ENCODE measurements at regions not wholly inside any gene's neighbourhood (a gene's known extent, or its start where the extent isn't known, plus 50 kb on each side); places are given as distances from the start of the nearest gene placed in this dataset.

DNA sequence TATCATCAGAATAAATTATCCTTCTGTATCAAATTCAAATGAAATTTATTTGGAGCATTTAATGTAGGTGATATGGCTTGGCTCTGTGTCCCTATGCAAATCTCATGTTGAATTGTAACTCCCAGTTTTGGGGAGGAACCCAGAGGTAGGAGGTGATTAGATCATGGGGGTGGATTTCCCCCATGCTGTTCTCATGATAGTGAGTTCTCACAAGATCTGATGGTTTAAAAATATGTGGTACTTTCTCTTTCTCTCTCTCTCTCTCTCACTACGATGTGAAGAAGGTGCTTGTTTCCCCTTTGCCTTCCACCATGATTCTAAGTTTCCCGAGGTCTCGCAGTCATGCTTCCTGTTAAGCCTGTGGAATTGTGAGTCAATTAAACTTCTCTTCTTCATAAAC, 678.4 kb upstream of the RGMB start:
- Histone ChIP-seq H3K27ac (no peak overlapping the region), H3K4me1 (no peaks in the 10 kb centered on the region), H3K4me3 (no peak overlapping the region), H3K9me3 (no peaks in the 10 kb centered on the region), H3K36me3 (no peaks in the 10 kb centered on the region), H3K27me3 (no peaks in the 10 kb centered on the region)
- TF ChIP-seq POLR2A (IDR thresholded peaks at IDR 0.05) = no peak
- TF ChIP-seq, protein P1, sequence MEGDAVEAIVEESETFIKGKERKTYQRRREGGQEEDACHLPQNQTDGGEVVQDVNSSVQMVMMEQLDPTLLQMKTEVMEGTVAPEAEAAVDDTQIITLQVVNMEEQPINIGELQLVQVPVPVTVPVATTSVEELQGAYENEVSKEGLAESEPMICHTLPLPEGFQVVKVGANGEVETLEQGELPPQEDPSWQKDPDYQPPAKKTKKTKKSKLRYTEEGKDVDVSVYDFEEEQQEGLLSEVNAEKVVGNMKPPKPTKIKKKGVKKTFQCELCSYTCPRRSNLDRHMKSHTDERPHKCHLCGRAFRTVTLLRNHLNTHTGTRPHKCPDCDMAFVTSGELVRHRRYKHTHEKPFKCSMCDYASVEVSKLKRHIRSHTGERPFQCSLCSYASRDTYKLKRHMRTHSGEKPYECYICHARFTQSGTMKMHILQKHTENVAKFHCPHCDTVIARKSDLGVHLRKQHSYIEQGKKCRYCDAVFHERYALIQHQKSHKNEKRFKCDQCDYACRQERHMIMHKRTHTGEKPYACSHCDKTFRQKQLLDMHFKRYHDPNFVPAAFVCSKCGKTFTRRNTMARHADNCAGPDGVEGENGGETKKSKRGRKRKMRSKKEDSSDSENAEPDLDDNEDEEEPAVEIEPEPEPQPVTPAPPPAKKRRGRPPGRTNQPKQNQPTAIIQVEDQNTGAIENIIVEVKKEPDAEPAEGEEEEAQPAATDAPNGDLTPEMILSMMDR (IDR thresholded peaks at IDR 0.05 in 4 of 5, conservative IDR thresholded peaks at IDR 0.05 in 1 of 5) = no peak
- intact Hi-C loops (cut with DNase I; ENCODE audit: low total_unique reads) = no loop called here
- ATAC-seq = no peak
- no peak for DNase-seq
- in situ Hi-C loops (cut with MboI; ENCODE audit: low sequenced_read_pairs in 4 of 4) = no loop called here

DNA sequence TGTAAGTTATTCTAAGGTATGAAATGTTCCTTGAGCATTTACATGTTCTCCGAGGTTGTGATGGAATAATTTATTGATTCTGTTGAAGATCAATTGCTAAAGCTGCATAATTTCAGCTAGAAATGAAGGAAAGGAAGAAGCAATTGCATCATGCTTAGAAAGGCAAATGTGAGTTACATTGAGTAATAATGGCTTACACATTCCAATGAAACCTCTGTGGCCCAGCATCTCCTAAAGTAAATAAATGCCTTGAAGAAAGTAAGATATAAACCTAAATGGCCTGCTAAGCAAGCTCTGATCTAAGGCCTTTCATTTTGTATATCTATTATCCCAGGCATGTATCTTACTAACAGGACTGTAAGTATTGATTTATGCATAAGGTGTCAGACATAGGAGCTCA, 677.3 kb upstream of the RGMB start:
- Histone ChIP-seq H3K4me3 (no peak overlapping the region), H3K27me3 (no peaks in the 10 kb centered on the region), H3K27ac (no peak overlapping the region), H3K36me3 (no peaks in the 10 kb centered on the region), H3K4me1 (no peaks in the 10 kb centered on the region), H3K9me3 (no peaks in the 10 kb centered on the region)
- ATAC-seq = no peak
- in situ Hi-C loops (cut with MboI; ENCODE audit: low sequenced_read_pairs in 4 of 4) (no loop called here), intact Hi-C loops (cut with DNase I; ENCODE audit: low total_unique reads) (no loop called here)
- TF ChIP-seq POLR2A (IDR thresholded peaks at IDR 0.05) = no peak
- TF ChIP-seq, protein P1 (IDR thresholded peaks at IDR 0.05 in 4 of 5, conservative IDR thresholded peaks at IDR 0.05 in 1 of 5) = no peak
- DNase-seq = no peak

DNA sequence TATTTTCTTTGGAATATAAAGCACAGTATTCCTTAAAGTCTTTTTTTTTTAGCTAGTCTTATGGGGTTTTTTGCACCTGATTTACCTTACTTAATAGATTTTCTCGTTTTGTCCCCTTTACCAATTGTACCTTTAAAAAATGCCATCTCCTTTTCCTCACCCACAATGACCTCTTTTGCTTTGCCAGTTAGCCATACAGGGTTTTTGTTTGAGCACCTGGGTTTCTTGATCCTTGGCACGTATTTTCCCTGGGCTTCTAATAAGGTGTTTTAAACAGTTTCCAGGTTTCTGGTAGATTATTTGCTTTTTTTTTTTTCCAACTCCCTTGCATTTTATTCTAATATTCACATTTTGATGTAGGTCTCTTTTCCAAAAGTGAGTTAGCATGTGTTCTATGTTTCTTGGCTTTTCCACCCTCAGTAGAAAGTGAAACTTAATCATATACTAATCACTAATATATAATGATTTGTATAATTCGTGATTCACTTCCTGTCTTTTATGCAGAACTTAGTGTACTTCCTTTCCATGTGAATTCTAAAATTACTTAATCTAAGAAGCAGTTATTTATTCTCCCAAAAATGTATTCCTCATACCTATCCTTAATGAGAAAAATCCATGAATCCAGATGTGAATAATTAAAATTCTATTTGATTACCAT, 673.9 kb upstream of the RGMB start:
- H3K27ac ChIP-seq = no peak overlapping the region
- DNase-seq (no peak), ATAC-seq (no peak)
- in situ Hi-C loops (cut with MboI; ENCODE audit: low sequenced_read_pairs in 4 of 4) (no loop called here), intact Hi-C loops (cut with DNase I; ENCODE audit: low total_unique reads) (no loop called here)
- no peaks in the 10 kb centered on the region for H3K27me3 ChIP-seq
- no peaks in the 10 kb centered on the region for H3K9me3 ChIP-seq
- H3K4me1 ChIP-seq = no peaks in the 10 kb centered on the region
- no peaks in the 10 kb centered on the region for H3K36me3 ChIP-seq
- H3K4me3 ChIP-seq = no peak overlapping the region
- TF ChIP-seq, protein P1 (IDR thresholded peaks at IDR 0.05 in 4 of 5, conservative IDR thresholded peaks at IDR 0.05 in 1 of 5) = no peak
- TF ChIP-seq POLR2A (IDR thresholded peaks at IDR 0.05) = no peak

DNA sequence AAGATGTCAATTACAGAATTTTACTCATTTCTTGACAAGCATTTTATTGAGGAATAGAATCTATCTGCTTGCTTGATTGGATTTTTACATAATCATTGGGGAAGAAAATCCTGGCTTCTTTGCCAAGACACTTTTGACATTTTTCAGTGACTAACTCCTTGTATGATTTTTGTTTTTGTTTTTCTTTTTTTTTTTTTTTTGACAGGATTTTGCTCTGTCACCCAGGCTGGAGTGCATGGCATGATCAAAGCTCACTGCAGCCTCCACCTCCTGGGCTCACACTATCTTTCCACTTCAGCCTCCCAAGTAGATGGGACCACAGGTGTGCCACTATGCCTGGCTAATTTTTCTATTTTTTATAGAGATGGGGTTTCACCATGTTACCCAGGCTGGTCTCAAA, 672.3 kb upstream of the RGMB start:
- H3K4me1 ChIP-seq = no peaks in the 10 kb centered on the region
- TF ChIP-seq, protein P1 (IDR thresholded peaks at IDR 0.05 in 4 of 5, conservative IDR thresholded peaks at IDR 0.05 in 1 of 5) = no peak
- TF ChIP-seq POLR2A (IDR thresholded peaks at IDR 0.05) = no peak
- no peaks in the 10 kb centered on the region for H3K36me3 ChIP-seq
- in situ Hi-C loops (cut with MboI; ENCODE audit: low sequenced_read_pairs in 4 of 4) = no loop called here
- DNase-seq (no peak), ATAC-seq (no peak)
- H3K4me3 ChIP-seq = no peak overlapping the region
- no peaks in the 10 kb centered on the region for H3K27me3 ChIP-seq
- H3K9me3 ChIP-seq = no peaks in the 10 kb centered on the region
- H3K27ac ChIP-seq = no peak overlapping the region
- intact Hi-C loops (cut with DNase I; ENCODE audit: low total_unique reads) = no loop called here

DNA sequence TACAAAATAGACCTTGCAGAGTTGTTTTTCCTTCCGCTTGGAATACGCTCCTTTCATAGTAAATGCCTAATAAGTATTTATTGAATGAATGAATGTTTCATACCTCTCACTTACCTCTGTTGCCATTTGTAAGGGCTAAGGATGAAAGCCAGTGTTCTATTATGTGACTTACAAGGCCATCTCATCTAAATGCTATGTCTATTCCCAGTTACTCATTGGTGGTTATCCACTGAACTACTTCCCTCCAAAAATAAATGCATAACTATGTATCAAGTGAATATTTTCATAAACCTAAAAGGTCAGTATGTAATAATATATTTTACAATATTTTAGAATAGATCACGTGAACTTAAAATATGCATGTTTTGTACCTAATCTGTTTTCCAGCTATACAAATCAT, 670.5 kb upstream of the RGMB start:
- in situ Hi-C loops (cut with MboI; ENCODE audit: low sequenced_read_pairs in 4 of 4) = no loop called here
- H3K4me1 ChIP-seq = no peaks in the 10 kb centered on the region
- no peaks in the 10 kb centered on the region for H3K9me3 ChIP-seq
- no peak overlapping the region for H3K27ac ChIP-seq
- no peaks in the 10 kb centered on the region for H3K36me3 ChIP-seq
- ATAC-seq = no peak
- H3K27me3 ChIP-seq = no peaks in the 10 kb centered on the region
- H3K4me3 ChIP-seq = no peak overlapping the region
- no peak for DNase-seq
- TF ChIP-seq, protein P1 (IDR thresholded peaks at IDR 0.05 in 4 of 5, conservative IDR thresholded peaks at IDR 0.05 in 1 of 5) = no peak
- TF ChIP-seq POLR2A (IDR thresholded peaks at IDR 0.05) = no peak
- intact Hi-C loops (cut with DNase I; ENCODE audit: low total_unique reads) = no loop called here

Measured in gastrocnemius medialis (tissue), 4 donors.